ENCODE measurements at regions not wholly inside any gene's neighbourhood (a gene's known extent, or its start where the extent isn't known, plus 50 kb on each side); places are given as distances from the start of the nearest gene placed in this dataset.

GRCh38 chr2:65548064-65548463, 115.7 kb upstream of the SPRED2 start:
- no peak for DNase-seq

DNA sequence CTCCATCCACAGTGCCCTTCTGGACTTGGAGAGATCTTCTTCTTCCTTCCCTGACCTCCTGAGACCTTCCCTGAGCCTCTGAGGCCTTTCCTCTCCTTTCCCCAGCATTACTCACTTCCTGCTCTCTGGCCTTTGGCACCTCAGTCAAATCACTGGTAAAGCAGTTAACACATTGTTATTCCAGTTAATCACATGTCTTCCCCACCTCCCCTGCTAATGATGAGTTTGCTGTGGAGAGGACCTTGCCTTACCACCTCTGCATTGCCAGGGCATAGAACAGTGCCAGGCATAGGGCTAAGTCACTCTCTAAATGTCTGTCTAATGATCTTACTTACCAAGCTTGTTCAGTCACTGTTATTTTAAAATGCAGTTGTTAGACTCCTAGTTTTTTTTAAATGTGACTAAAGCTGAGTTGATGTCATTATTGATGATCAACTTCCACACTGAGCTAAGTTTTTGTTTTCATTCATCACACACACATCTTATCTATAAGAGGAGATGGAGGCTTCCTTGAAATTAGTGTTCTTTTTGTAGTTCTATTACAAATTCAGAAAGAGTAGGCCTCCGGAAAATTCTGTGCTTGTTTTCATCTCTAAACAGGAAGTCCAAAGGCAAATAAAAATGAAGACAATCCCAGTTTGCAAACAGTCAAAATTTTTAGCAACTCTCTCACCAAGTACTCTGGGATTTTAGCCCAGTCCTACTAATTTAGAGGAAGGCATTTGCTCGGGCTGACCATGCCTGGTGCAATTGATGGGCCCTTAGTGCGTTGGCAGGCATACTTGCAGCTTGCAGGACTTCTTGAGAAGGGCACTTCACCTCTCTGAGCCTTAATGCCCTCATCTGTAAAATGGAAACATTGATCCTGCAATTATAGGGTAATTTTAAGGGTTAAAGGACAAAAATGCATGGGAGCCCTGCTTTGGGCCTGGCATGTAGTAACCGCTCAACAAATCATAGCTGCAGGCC, 113.7 kb upstream of the SPRED2 start:
- no peak for DNase-seq

- DNase-seq = no peak
Measured at GRCh38 chr2:65541773-65542172, 109.4 kb upstream of the SPRED2 start.

GRCh38 chr2:65539633-65540032, 107.2 kb upstream of the SPRED2 start:
- DNase-seq = no peak

DNA sequence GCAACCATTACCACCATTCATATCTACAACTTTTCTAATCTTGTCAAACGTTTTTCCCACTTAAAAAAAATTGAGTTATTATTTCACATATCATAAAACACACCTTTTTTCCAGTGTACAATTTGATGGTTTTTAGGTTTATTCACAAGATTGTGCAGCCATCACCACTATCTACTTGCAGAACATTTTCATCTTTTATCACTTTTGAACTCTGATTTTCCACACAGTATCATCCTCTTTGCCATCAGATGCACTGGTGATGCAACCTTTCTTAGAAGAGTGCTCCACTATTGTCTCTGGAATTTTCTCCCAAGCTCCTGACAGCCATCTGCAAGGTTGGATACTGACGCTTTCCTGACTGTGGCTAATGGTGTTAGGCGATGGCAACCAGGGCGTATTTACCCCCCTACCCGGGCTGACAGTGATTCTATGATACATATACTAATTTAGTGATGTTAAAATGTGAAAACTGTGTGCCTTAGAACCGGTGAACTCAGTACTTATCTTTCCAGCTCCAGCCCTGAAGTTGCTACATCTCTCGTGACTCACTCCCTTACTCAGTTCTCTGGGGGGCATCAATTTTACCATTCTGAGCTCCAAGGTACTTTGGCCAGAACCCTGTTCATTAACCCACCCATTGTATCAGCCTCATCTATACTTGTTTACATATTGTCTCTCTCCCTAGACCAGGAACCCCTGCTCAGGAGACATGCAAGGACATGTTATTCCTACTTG, 105.4 kb upstream of the SPRED2 start:
- DNase-seq = no peak

GRCh38 chr2:65536596-65536995, 104.2 kb upstream of the SPRED2 start:
- no peak for DNase-seq

DNA sequence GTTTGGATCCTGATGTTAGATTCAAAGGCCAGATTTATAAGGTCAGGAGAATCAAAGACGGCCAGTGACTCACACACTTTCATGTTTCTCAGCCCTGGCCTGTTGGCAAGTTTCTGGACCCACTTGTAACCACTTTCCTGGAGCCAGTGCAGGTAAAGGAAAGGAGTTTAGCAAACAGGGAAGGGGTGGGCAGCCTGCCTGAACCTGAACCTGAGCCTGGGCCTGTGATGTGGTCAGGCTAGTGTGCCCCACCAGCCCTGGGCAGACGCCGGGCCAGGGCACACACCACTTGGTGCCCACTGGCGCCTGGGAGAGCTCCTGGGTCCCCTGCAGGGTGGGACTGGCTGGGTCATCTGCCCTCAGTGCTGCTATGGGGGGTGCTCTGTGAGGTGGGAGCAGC, 100.5 kb upstream of the SPRED2 start:
- no peak for DNase-seq

DNA sequence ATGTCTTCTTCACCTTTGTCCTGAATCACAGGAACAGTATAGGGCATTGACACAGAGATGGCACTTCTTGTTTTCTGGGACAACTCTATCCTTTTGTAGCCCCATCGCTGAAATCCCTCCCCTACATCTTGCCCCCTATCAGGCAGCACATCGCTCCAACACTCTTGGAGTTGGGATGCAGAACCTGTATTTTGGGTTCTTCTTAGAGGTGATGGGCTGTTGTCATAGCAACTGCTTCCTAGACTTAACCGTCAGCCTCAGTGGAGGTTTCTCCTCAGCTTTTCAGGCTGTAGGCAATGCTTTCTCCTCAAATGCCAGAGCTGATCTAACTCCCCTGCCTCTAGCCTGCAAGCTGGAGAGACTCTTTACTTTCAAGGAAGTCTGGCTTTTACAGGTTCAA, 99.9 kb upstream of the SPRED2 start:
- no peak for DNase-seq

- DNase-seq = no peak
Measured at GRCh38 chr2:65530547-65531320, 98.3 kb upstream of the SPRED2 start.

DNA sequence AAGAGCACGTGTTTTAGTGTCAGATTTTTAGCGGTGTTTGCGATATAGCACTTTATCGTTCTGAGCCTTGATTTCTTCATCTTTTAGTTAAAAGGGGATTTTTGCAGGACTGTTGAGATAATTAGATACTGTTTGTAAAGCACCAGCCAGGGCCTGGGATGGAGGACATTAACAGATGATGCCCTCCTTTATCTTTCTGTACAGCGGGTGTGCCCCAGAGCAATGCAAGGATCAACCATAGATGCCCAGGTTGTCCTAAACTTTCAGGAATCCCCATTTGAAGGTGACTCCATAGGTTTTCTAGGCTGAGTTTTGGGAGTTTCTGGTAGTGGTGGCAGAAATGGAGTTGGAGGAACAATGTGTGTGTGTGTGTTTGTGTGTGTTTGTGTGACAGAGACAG, 97.0 kb upstream of the SPRED2 start:
- no peak for DNase-seq

DNA sequence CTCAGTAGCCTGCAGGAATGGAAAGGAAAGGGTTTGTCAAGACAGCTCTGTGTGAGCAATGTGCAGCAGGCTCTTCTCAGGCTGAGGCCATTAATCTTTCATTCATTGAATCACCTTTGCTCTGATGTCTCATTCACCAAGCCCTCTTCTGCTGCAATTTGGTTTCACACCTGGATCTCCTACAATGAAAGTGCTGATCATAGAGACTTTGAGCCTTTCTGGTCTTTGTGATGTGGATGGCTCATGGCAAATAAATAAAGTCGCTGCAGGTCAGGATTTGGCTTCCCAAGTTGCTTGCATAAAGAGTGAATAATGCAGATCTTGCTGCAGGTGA, 95.8 kb upstream of the SPRED2 start:
- DNase-seq = no peak

DNA sequence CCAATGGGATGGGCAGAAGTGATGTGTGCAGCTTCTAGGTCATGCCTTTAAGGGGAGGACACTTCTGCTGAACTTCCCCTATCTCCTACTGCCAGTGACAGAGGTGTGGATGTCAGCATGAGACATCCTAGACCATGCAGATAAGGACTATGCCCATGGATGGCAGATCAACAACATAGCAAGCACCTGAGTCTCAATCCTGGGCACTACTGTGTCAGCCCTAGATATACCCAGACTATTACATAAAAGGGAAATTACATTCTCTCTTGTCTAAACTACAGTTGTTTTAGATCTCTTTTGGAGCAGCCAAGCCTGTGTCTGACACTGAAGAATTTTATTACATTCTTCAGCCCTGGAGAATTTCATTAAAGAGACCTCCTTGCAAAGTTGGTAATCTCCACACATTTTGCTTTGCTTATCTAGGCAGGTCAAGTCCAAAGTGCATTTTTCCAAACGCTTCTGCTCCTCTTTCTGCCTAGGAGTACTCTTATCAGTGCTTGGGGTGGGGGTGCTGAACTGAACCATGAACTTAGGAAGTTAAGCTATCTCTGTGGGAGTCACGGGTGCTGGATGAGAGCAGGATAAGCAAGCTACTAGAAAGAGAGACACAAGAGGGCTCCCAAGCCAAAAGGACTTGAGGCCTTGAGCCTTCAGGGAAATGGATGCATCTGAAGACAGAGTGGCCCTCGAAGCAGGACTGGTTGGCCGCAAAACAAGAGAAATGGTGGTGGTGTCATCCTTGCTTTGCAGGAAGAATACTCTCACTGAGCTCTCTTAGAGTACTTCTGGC, 95.2 kb upstream of the SPRED2 start:
- no peak for DNase-seq

DNA sequence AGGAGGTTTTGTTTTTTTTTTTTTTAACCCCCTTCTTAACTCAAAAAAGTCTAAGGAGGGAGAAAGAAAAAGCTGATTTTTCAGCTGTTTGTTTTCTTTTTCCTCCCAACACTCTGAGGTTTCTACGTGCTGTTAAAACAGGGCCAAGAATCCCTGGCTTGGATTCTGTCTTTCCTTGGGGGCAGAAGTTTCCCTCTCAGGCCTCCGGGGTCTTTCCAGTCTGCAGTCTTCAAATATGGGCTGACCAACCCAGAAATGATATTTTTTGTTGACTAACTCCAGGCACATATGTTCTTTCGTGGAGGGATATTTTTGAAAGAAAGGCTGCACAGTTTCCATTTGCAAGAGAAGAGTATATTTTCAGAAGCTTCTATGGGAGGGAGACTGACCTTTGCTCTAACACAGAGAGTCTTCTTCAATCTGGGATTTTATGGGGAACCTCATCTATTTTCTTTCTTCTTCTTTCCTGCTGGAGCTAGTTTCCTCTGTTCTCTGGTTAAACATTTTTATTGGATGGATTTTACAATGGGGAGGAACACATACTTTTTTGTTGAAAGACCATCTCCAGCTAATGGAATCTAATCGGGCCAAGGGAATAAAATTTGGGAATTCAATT, 93.3 kb upstream of the SPRED2 start:
- no peak for DNase-seq

DNA sequence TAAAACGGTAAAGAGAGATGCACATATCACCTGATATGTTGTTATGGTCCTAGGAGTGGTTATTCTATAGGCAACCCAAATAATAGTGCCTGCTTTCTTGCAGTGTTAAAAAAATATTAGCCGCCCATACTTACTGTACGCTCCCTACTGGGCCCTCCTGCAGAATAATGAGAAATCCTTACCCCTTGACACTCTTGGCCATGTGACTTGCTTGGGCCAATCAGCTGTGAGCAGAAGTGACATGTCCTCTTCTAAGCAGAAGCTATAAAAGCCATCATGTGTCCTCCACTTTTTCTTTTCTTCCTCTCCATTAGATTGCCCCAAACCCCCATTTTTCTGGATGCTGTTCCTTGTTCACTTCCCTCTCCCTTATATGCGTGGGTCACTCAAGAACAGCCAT, 90.5 kb upstream of the SPRED2 start:
- no peak for DNase-seq

GRCh38 chr2:65518751-65519150, 86.4 kb upstream of the SPRED2 start:
- DNase-seq = no peak

DNA sequence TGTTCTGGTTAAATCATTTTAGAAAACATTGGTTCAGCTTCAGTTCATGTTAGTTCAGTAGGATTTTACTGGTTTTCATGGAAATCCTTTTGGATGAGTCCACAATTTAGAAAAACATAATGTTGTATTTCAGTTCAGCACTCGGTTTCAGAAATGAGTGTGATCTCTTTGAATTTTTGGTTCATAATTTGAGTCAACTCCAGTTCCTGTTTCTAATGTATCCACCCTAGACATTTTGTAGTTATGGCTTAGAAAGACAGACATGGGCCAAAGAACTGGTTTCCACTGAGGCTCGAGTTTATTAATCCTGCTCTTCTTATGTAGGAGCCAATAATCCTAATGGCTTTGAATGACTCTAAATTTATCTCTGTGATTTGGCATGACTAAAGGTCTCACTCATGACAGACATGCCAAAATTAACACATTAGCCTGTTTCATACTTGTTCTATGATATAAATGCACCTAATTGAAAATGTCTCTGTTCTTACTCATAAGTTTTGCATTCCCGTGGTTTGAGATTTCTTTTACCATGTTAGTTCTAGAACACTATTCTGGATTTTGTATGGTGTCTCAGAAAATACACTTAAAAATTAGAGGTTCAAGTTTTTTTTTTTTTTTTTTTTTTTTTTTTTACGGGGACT, 82.3 kb upstream of the SPRED2 start:
- no peak for DNase-seq

- DNase-seq = no peak
Measured at GRCh38 chr2:65512783-65513182, 80.4 kb upstream of the SPRED2 start.

- no peak for DNase-seq
Measured at GRCh38 chr2:65511306-65511705, 78.9 kb upstream of the SPRED2 start.

DNA sequence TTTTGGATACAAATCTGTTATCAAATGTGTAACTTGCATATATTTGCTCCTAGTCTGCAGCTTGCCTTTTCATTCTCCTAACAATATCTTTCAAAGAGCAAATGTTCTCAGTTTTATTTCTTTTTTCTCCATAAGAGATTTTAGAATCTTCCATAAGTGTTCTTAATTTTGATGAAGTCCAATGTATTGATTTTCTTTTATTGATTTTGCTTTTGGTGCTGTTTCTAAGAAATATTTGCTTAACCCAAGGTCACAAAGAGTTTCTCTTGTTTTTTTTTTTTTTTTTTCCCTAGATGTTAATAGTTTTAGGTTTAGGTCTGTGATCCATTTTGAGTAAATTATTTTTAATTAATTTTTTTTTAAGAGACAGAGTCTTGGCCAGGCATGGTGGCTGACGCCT, 75.8 kb upstream of the SPRED2 start:
- DNase-seq = no peak

- no peak for DNase-seq
Measured at GRCh38 chr2:65507102-65508069, 75.0 kb upstream of the SPRED2 start.
